HCT116 (cell line): ENCODE measurements at regions not wholly inside any gene's neighbourhood (a gene's known extent, or its start where the extent isn't known, plus 50 kb on each side); places are given as distances from the start of the nearest gene placed in this dataset.

ENCODE experiments used
- EGR1 ChIP-seq: IDR thresholded peaks from 2 replicates; pipeline ENCODE4 v1.6.1; 2012; ENCODE audit warnings: low read depth
- ELF1 ChIP-seq: IDR thresholded peaks from 2 replicates; pipeline ENCODE4 v1.6.1; 2012; ENCODE audit warnings: low read depth, borderline replicate concordance
- POLR2A ChIP-seq: IDR thresholded peaks from 2 replicates; pipeline ENCODE4 v1.7.0; 2011; ENCODE audit warnings: borderline replicate concordance; ENCODE audit not compliant: insufficient read depth, insufficient read length; ENCODE audit errors: extremely low read depth
- POLR2AphosphoS5 ChIP-seq: IDR thresholded peaks from 2 replicates; pipeline ENCODE4 v1.6.1; 2011; ENCODE audit warnings: mild to moderate bottlenecking, low read depth, low read length, moderate library complexity
- TCF7L2 ChIP-seq: IDR thresholded peaks from 2 replicates; pipeline ENCODE4 v1.7.0; 2011; ENCODE audit warnings: borderline replicate concordance, inconsistent platforms; ENCODE audit not compliant: insufficient read depth, insufficient read length; ENCODE audit errors: extremely low read depth
- YY1 ChIP-seq: IDR thresholded peaks from 2 replicates; pipeline ENCODE4 v1.6.1; 2011; ENCODE audit warnings: low read length, low read depth, moderate library complexity, mild to moderate bottlenecking; ENCODE audit not compliant: insufficient replicate concordance; ENCODE audit errors: extremely low read depth
- TF ChIP-seq, protein P1 (sequence below): IDR thresholded peaks from 2 replicates; pipeline ENCODE4 v1.6.1; 2012
- TF ChIP-seq, protein P2 (sequence below), 3 experiments: fragments of 200-600 bp in 1 of 3; sonication (generic) in 1 of 3; IDR thresholded peaks in 2 of 3; conservative IDR thresholded peaks in 1 of 3; 2 replicates each; pipeline ENCODE4 v1.5.1; 2012 to 2017; ENCODE audit warnings: low read depth in 2 of 3, low read length in 2 of 3, antibody characterized with exemption in 1 of 3, borderline replicate concordance in 1 of 3, control low read depth in 1 of 3, mild to moderate bottlenecking in 1 of 3, mixed read lengths in 1 of 3, mixed run types in 1 of 3, moderate library complexity in 1 of 3; ENCODE audit not compliant: insufficient read depth in 1 of 3
- TF ChIP-seq, protein P3 (sequence below): IDR thresholded peaks from 2 replicates; pipeline ENCODE4 v1.6.1; 2012; ENCODE audit warnings: low read depth
- TF ChIP-seq, protein P4 (sequence below): IDR thresholded peaks from 2 replicates; pipeline ENCODE4 v1.6.1; 2011; ENCODE audit warnings: mild to moderate bottlenecking, low read length, moderate library complexity; ENCODE audit not compliant: insufficient replicate concordance; ENCODE audit errors: extremely low read depth

DNA sequence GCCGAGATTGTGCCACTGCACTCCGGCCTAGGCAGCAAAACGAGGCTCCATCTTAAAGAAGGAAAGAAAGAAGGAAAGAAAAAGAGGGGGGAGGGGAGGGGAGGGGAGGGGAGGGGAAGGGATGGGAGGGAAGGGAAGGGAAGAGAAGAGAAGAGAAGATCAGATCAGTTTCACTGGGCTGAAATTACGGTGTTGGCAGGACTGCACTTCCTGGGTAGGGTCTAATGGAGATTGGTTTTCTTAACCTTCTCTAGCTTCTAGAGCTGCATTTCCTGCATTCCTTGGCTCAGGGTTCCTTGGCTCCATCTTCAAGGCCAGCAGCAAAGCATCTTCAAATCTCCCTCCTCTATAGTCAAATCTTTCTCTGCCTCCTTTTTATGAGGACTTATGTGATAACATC lies 349.1 kb upstream of the CRIM1 start:
- TF ChIP-seq, protein P1, sequence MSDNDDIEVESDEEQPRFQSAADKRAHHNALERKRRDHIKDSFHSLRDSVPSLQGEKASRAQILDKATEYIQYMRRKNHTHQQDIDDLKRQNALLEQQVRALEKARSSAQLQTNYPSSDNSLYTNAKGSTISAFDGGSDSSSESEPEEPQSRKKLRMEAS = no peak
- TF ChIP-seq, protein P2, sequence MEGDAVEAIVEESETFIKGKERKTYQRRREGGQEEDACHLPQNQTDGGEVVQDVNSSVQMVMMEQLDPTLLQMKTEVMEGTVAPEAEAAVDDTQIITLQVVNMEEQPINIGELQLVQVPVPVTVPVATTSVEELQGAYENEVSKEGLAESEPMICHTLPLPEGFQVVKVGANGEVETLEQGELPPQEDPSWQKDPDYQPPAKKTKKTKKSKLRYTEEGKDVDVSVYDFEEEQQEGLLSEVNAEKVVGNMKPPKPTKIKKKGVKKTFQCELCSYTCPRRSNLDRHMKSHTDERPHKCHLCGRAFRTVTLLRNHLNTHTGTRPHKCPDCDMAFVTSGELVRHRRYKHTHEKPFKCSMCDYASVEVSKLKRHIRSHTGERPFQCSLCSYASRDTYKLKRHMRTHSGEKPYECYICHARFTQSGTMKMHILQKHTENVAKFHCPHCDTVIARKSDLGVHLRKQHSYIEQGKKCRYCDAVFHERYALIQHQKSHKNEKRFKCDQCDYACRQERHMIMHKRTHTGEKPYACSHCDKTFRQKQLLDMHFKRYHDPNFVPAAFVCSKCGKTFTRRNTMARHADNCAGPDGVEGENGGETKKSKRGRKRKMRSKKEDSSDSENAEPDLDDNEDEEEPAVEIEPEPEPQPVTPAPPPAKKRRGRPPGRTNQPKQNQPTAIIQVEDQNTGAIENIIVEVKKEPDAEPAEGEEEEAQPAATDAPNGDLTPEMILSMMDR (IDR thresholded peaks at IDR 0.05 in 2 of 3, conservative IDR thresholded peaks at IDR 0.05 in 1 of 3; ENCODE audit: borderline replicate concordance in 1 of 3, insufficient read depth in 1 of 3, low read depth in 2 of 3, low read length in 2 of 3) = no peak
- TF ChIP-seq POLR2A = no peak
- no peak for TF ChIP-seq YY1
- TF ChIP-seq POLR2AphosphoS5 = no peak
- no peak for TF ChIP-seq EGR1
- no peak for TF ChIP-seq ELF1
- TF ChIP-seq, protein P3, sequence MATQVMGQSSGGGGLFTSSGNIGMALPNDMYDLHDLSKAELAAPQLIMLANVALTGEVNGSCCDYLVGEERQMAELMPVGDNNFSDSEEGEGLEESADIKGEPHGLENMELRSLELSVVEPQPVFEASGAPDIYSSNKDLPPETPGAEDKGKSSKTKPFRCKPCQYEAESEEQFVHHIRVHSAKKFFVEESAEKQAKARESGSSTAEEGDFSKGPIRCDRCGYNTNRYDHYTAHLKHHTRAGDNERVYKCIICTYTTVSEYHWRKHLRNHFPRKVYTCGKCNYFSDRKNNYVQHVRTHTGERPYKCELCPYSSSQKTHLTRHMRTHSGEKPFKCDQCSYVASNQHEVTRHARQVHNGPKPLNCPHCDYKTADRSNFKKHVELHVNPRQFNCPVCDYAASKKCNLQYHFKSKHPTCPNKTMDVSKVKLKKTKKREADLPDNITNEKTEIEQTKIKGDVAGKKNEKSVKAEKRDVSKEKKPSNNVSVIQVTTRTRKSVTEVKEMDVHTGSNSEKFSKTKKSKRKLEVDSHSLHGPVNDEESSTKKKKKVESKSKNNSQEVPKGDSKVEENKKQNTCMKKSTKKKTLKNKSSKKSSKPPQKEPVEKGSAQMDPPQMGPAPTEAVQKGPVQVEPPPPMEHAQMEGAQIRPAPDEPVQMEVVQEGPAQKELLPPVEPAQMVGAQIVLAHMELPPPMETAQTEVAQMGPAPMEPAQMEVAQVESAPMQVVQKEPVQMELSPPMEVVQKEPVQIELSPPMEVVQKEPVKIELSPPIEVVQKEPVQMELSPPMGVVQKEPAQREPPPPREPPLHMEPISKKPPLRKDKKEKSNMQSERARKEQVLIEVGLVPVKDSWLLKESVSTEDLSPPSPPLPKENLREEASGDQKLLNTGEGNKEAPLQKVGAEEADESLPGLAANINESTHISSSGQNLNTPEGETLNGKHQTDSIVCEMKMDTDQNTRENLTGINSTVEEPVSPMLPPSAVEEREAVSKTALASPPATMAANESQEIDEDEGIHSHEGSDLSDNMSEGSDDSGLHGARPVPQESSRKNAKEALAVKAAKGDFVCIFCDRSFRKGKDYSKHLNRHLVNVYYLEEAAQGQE = no peak
- TF ChIP-seq, protein P4, sequence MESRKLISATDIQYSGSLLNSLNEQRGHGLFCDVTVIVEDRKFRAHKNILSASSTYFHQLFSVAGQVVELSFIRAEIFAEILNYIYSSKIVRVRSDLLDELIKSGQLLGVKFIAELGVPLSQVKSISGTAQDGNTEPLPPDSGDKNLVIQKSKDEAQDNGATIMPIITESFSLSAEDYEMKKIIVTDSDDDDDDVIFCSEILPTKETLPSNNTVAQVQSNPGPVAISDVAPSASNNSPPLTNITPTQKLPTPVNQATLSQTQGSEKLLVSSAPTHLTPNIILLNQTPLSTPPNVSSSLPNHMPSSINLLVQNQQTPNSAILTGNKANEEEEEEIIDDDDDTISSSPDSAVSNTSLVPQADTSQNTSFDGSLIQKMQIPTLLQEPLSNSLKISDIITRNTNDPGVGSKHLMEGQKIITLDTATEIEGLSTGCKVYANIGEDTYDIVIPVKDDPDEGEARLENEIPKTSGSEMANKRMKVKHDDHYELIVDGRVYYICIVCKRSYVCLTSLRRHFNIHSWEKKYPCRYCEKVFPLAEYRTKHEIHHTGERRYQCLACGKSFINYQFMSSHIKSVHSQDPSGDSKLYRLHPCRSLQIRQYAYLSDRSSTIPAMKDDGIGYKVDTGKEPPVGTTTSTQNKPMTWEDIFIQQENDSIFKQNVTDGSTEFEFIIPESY = no peak
- no peak for TF ChIP-seq TCF7L2
